DOHH2 (cell line): ENCODE measurements at regions not wholly inside any gene's neighbourhood (a gene's known extent, or its start where the extent isn't known, plus 50 kb on each side); places are given as distances from the start of the nearest gene placed in this dataset.

ENCODE experiments used
- EZH2phosphoT487 ChIP-seq: fragments of 200-600 bp; sonication (generic); IDR thresholded peaks from 2 replicates; pipeline ENCODE4 v1.6.1; 2017; ENCODE audit warnings: borderline replicate concordance, mild to moderate bottlenecking, antibody characterized with exemption, low read length, moderate library complexity, mixed read lengths
- TF ChIP-seq, protein P1 (sequence below): fragments of 200-600 bp; sonication (generic); IDR thresholded peaks from one replicate; pipeline ENCODE4 v1.5.1; 2014; ENCODE audit warnings: antibody characterized with exemption, mild to moderate bottlenecking, low read depth, low read length; ENCODE audit not compliant: poor library complexity, severe bottlenecking

DNA sequence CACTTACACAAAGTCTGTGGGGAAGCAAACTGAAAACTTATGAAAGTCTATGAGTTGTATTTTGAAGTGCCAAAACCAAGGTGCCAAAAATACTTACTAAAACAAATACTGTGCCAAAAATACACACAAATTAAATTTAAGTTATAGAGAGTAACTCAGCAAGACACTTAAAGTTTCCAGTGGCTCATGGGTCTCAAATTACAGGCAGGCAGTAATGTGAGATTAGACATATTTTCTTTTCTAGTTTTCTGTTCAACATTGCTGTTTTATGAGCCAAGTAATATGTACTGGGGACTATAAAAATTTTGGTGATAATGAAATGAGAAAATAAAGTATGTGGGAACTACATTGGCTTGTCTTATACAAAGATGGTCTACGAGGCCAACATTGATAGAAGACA is 172.2 kb upstream of the SNX2 start:
- no peak for TF ChIP-seq EZH2phosphoT487
- TF ChIP-seq, protein P1, sequence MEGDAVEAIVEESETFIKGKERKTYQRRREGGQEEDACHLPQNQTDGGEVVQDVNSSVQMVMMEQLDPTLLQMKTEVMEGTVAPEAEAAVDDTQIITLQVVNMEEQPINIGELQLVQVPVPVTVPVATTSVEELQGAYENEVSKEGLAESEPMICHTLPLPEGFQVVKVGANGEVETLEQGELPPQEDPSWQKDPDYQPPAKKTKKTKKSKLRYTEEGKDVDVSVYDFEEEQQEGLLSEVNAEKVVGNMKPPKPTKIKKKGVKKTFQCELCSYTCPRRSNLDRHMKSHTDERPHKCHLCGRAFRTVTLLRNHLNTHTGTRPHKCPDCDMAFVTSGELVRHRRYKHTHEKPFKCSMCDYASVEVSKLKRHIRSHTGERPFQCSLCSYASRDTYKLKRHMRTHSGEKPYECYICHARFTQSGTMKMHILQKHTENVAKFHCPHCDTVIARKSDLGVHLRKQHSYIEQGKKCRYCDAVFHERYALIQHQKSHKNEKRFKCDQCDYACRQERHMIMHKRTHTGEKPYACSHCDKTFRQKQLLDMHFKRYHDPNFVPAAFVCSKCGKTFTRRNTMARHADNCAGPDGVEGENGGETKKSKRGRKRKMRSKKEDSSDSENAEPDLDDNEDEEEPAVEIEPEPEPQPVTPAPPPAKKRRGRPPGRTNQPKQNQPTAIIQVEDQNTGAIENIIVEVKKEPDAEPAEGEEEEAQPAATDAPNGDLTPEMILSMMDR, result no peak
